Uterus (tissue), 2 donors: ENCODE measurements at regions not wholly inside any gene's neighbourhood (a gene's known extent, or its start where the extent isn't known, plus 50 kb on each side); places are given as distances from the start of the nearest gene placed in this dataset.

Experiments used
- POLR2A ChIP-seq, 2 donors: fragments of 450-650 bp; IDR thresholded peaks; one replicate each; pipeline ENCODE4 v1.6.1; 2016; ENCODE audit warnings: antibody characterized with exemption in 2 of 2, mild to moderate bottlenecking in 1 of 2, moderate library complexity in 1 of 2
- TF ChIP-seq, protein P1 (sequence below), 4 experiments: fragments of 200-600 bp in 2 of 4; fragments of 450-650 bp in 2 of 4; sonication (generic) in 2 of 4; IDR thresholded peaks; one replicate each; pipeline ENCODE4 v1.5.1; 2016 to 2019; ENCODE audit warnings: antibody characterized with exemption in 4 of 4, mild to moderate bottlenecking in 2 of 4, moderate library complexity in 1 of 4

DNA sequence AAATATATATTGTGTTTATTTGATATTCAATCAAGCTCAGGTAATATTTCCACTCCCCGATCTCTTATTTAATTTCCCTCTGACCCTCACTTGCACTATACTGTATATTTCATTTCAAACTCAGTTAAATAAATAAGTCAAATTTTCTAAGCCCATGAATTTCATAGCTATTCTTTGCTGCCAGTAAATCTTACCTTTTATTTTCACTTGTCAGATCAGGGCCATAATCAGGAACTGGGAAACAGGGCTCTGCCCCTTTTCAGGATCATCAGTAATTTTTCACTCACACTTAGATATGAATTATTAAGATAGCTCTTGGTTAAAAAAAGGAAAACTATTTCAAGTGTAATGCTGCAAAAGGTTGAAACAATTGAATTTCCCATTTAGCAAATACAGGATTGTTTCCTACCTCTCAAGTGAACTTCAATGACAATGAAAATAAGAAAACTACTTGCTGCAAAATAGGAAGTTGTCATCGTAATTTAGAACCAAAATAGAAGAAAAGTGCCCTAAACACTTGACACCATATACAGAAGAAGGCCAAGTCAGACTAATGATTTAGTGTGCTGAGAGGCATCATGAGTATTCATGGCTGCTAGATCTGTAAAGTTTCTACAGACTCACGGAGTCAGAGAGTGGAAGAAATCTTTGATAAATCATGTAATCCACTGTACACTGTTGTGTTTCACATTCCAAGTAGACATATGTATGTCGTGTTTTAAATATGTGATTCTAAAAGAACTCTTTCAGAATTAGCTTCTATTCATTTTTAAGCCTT is 316.8 kb upstream of the CNTN5 start:
- TF ChIP-seq, protein P1, sequence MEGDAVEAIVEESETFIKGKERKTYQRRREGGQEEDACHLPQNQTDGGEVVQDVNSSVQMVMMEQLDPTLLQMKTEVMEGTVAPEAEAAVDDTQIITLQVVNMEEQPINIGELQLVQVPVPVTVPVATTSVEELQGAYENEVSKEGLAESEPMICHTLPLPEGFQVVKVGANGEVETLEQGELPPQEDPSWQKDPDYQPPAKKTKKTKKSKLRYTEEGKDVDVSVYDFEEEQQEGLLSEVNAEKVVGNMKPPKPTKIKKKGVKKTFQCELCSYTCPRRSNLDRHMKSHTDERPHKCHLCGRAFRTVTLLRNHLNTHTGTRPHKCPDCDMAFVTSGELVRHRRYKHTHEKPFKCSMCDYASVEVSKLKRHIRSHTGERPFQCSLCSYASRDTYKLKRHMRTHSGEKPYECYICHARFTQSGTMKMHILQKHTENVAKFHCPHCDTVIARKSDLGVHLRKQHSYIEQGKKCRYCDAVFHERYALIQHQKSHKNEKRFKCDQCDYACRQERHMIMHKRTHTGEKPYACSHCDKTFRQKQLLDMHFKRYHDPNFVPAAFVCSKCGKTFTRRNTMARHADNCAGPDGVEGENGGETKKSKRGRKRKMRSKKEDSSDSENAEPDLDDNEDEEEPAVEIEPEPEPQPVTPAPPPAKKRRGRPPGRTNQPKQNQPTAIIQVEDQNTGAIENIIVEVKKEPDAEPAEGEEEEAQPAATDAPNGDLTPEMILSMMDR (IDR thresholded peaks at IDR 0.05) = no peak
- TF ChIP-seq POLR2A (IDR thresholded peaks at IDR 0.05) = no peak
